ENCODE measurements at regions not wholly inside any gene's neighbourhood (a gene's known extent, or its start where the extent isn't known, plus 50 kb on each side); places are given as distances from the start of the nearest gene placed in this dataset.

- TF ChIP-seq CTCF (conservative IDR thresholded peaks at IDR 0.05; ENCODE audit: low read depth, low read length): no peak
- no peak for DNase-seq (ENCODE audit: low read depth)
Observed at GRCh38 chr9:68644831-68645230, 60.2 kb upstream of the PIP5K1B start.

GRCh38 chr9:68648164-68648563, 56.9 kb upstream of the PIP5K1B start:
- no peak for TF ChIP-seq CTCF (conservative IDR thresholded peaks at IDR 0.05; ENCODE audit: low read depth, low read length)

More at GRCh38 chr9:68644831-68645230, 60.2 kb upstream of the PIP5K1B start:
- no peak overlapping the region for H3K4me3 ChIP-seq (ENCODE audit: low read length)

GRCh38 chr9:68648971-68649370, 56.1 kb upstream of the PIP5K1B start:
- DNase-seq (ENCODE audit: low read depth): no peak
- H3K4me3 ChIP-seq (ENCODE audit: low read length): no peak overlapping the region
- TF ChIP-seq CTCF (conservative IDR thresholded peaks at IDR 0.05; ENCODE audit: low read depth, low read length): no peak

More at GRCh38 chr9:68648164-68648563, 56.9 kb upstream of the PIP5K1B start:
- DNase-seq (ENCODE audit: low read depth): no peak
- H3K4me3 ChIP-seq (ENCODE audit: low read length): no peak overlapping the region

- no peak for TF ChIP-seq CTCF (conservative IDR thresholded peaks at IDR 0.05; ENCODE audit: low read depth, low read length)
- peak; percentile 7 for DNase-seq (ENCODE audit: low read depth)
- H3K4me3 ChIP-seq (ENCODE audit: low read length): no peak overlapping the region
Observed at GRCh38 chr9:68651280-68651893, 53.7 kb upstream of the PIP5K1B start.

GRCh38 chr9:68653141-68653595, 51.9 kb upstream of the PIP5K1B start:
- no peak for TF ChIP-seq CTCF (conservative IDR thresholded peaks at IDR 0.05; ENCODE audit: low read depth, low read length)
- no peak overlapping the region for H3K4me3 ChIP-seq (ENCODE audit: low read length)
- DNase-seq (ENCODE audit: low read depth): no peak

- no peak for DNase-seq (ENCODE audit: low read depth)
- no peak for TF ChIP-seq CTCF (conservative IDR thresholded peaks at IDR 0.05; ENCODE audit: low read depth, low read length)
- H3K4me3 ChIP-seq (ENCODE audit: low read length): no peak overlapping the region
Observed at GRCh38 chr9:68654075-68654474, 51.0 kb upstream of the PIP5K1B start.

Data from retinal pigment epithelial cell (primary cell).